Fibroblast of lung (primary cell): ENCODE measurements at regions not wholly inside any gene's neighbourhood (a gene's known extent, or its start where the extent isn't known, plus 50 kb on each side); places are given as distances from the start of the nearest gene placed in this dataset.

Experiments used
- CTCF ChIP-seq, 2 donors: IDR thresholded peaks in 1 of 2; conservative IDR thresholded peaks in 1 of 2; 1 replicate in 1 of 2; 2 replicates in 1 of 2; pipeline ENCODE4 v1.5.1; 2011 to 2012; ENCODE audit warnings: low read length in 2 of 2, control low read depth in 1 of 2, inconsistent platforms in 1 of 2, low read depth in 1 of 2, mild to moderate bottlenecking in 1 of 2
- EZH2 ChIP-seq: IDR thresholded peaks from 2 replicates; pipeline ENCODE4 v1.5.1; 2012; ENCODE audit warnings: low read length, control low read depth, mild to moderate bottlenecking; ENCODE audit errors: missing control alignments

- no peak for TF ChIP-seq EZH2
- TF ChIP-seq CTCF (conservative IDR thresholded peaks at IDR 0.05 in 1 of 2, IDR thresholded peaks at IDR 0.05 in 1 of 2; ENCODE audit: low read depth in 1 of 2, low read length in 2 of 2) = no peak
These were observed 142.9 kb downstream of the USP31 start for GRCh38 chr16:23006380-23006779.
